ENCODE measurements at regions not wholly inside any gene's neighbourhood (a gene's known extent, or its start where the extent isn't known, plus 50 kb on each side); places are given as distances from the start of the nearest gene placed in this dataset.

- H3K36me3 Mint-ChIP-seq (ENCODE audit: unreplicated experiment): peaks cover 32% of the 10 kb centered on the region
- no peaks in the 10 kb centered on the region for H3K27me3 Mint-ChIP-seq (ENCODE audit: unreplicated experiment)
- H3K4me3 Mint-ChIP-seq (ENCODE audit: unreplicated experiment): no peak overlapping the region
- TF ChIP-seq, protein P1, sequence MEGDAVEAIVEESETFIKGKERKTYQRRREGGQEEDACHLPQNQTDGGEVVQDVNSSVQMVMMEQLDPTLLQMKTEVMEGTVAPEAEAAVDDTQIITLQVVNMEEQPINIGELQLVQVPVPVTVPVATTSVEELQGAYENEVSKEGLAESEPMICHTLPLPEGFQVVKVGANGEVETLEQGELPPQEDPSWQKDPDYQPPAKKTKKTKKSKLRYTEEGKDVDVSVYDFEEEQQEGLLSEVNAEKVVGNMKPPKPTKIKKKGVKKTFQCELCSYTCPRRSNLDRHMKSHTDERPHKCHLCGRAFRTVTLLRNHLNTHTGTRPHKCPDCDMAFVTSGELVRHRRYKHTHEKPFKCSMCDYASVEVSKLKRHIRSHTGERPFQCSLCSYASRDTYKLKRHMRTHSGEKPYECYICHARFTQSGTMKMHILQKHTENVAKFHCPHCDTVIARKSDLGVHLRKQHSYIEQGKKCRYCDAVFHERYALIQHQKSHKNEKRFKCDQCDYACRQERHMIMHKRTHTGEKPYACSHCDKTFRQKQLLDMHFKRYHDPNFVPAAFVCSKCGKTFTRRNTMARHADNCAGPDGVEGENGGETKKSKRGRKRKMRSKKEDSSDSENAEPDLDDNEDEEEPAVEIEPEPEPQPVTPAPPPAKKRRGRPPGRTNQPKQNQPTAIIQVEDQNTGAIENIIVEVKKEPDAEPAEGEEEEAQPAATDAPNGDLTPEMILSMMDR (IDR thresholded peaks at IDR 0.05; ENCODE audit: partially characterized antibody, unreplicated experiment): no peak
- no peak for DNase-seq
- peaks cover 16% of the 10 kb centered on the region for H3K9me3 Mint-ChIP-seq (ENCODE audit: unreplicated experiment)
- H3K4me1 Mint-ChIP-seq (ENCODE audit: low read depth, unreplicated experiment): no peaks in the 10 kb centered on the region
- no peak overlapping the region for H3K27ac Mint-ChIP-seq (ENCODE audit: unreplicated experiment)
These were observed 845.5 kb downstream of the TLE4 start for GRCh38 chr9:80417211-80417773.

DNA sequence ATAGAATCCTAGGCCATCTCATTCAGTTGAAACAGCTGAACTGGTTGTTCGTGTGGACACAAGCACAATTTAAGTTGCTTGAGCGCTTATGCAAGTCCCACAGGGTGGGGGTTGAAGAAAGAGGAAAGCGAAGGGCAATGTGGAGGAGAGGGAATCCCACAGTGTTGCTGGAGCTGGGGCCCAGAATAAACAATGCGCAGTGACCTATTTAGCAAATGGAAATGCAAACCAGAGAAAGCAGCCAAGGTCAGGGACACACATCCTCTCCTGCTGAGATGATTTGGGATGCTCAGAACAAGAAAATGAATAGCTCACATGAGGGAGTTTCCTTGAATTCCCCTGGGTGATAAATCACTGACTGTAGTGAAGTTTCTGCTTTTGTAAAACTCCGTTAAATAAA lies 838.3 kb downstream of the TLE4 start:
- Mint-ChIP-seq H3K4me3 (ENCODE audit: unreplicated experiment) (peak overlapping the region; percentile 31), H3K4me1 (ENCODE audit: low read depth, unreplicated experiment) (peaks cover 8% of the 10 kb centered on the region), H3K27ac (ENCODE audit: unreplicated experiment) (peak overlapping the region; percentile 65), H3K36me3 (ENCODE audit: unreplicated experiment) (peaks cover 18% of the 10 kb centered on the region), H3K9me3 (ENCODE audit: unreplicated experiment) (peaks cover 2% of the 10 kb centered on the region), H3K27me3 (ENCODE audit: unreplicated experiment) (no peaks in the 10 kb centered on the region)
- TF ChIP-seq, protein P1 (IDR thresholded peaks at IDR 0.05; ENCODE audit: partially characterized antibody, unreplicated experiment): no peak
- peak; percentile 13 for DNase-seq

DNA sequence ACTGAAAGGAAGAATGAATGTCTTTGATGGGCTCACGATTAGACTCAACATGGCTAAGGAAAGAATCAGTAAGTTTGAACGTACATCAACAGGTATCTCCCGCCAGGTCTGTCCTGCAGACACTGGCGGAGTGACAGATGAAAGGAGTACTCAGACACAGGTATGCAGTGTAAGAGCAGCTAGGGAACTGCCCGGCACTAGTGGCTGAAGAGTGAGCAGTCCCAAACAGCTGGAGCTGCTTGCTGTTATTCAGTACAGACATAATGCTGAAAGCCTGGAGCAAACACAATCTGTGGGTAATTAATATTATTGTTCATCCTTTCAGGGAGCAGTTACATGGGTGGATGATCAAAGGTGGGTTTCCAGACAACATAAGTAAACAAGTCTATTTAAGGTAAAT lies 835.5 kb downstream of the TLE4 start:
- DNase-seq: no peak
- no peaks in the 10 kb centered on the region for H3K27me3 Mint-ChIP-seq (ENCODE audit: unreplicated experiment)

GRCh38 chr9:80401243-80401642 lies 829.5 kb downstream of the TLE4 start:
- H3K27ac Mint-ChIP-seq (ENCODE audit: unreplicated experiment): no peak overlapping the region
- TF ChIP-seq, protein P1 (IDR thresholded peaks at IDR 0.05; ENCODE audit: partially characterized antibody, unreplicated experiment): no peak

More for the DNA sequence above, 835.5 kb downstream of the TLE4 start:
- H3K4me3 Mint-ChIP-seq (ENCODE audit: unreplicated experiment): no peak overlapping the region
- H3K9me3 Mint-ChIP-seq (ENCODE audit: unreplicated experiment): peaks cover 2% of the 10 kb centered on the region
- TF ChIP-seq, protein P1 (IDR thresholded peaks at IDR 0.05; ENCODE audit: partially characterized antibody, unreplicated experiment): no peak
- peaks cover 10% of the 10 kb centered on the region for H3K4me1 Mint-ChIP-seq (ENCODE audit: low read depth, unreplicated experiment)
- peaks cover 18% of the 10 kb centered on the region for H3K36me3 Mint-ChIP-seq (ENCODE audit: unreplicated experiment)
- no peak overlapping the region for H3K27ac Mint-ChIP-seq (ENCODE audit: unreplicated experiment)

DNA sequence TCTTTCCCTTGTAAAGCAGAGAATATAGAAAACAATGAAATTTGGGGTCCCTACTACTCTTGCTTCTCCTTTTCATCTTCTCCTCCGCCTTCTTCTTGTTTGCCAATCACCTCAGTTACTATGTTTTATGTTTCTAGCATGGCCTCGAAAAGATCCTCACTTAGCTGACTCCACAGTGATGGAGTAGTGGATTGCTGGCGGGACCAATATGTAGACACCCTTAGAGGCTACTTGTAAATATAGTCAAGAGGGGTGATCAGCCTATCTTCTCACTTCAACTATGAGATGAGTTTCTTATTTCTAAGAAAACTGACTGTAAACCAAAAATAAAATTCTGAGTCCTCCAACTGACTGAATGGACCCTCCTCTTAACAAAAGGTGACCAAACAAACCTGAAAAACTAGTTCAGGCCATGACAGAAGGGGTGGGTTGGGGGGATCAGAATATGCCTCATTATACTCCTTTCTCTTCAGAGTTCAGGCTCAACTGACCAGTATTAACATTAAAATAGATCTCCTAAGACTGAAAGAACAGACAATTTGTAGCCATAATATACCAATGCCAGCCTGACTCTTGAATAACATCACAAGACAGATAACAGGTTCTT lies 829.0 kb downstream of the TLE4 start:
- Mint-ChIP-seq H3K36me3 (ENCODE audit: unreplicated experiment) (peaks cover 6% of the 10 kb centered on the region), H3K27me3 (ENCODE audit: unreplicated experiment) (no peaks in the 10 kb centered on the region), H3K4me1 (ENCODE audit: low read depth, unreplicated experiment) (peaks cover 3% of the 10 kb centered on the region), H3K27ac (ENCODE audit: unreplicated experiment) (no peak overlapping the region), H3K4me3 (ENCODE audit: unreplicated experiment) (no peak overlapping the region), H3K9me3 (ENCODE audit: unreplicated experiment) (peaks cover 2% of the 10 kb centered on the region)
- DNase-seq: no peak
- TF ChIP-seq, protein P1 (IDR thresholded peaks at IDR 0.05; ENCODE audit: partially characterized antibody, unreplicated experiment): no peak

More at GRCh38 chr9:80401243-80401642, 829.5 kb downstream of the TLE4 start:
- H3K9me3 Mint-ChIP-seq (ENCODE audit: unreplicated experiment): peaks cover 2% of the 10 kb centered on the region
- no peak overlapping the region for H3K4me3 Mint-ChIP-seq (ENCODE audit: unreplicated experiment)
- H3K27me3 Mint-ChIP-seq (ENCODE audit: unreplicated experiment): no peaks in the 10 kb centered on the region
- peaks cover 8% of the 10 kb centered on the region for H3K36me3 Mint-ChIP-seq (ENCODE audit: unreplicated experiment)
- no peak for DNase-seq
- peaks cover 3% of the 10 kb centered on the region for H3K4me1 Mint-ChIP-seq (ENCODE audit: low read depth, unreplicated experiment)
